ENCODE measurements at regions not wholly inside any gene's neighbourhood (a gene's known extent, or its start where the extent isn't known, plus 50 kb on each side); places are given as distances from the start of the nearest gene placed in this dataset.
"Not testable (repeated sequence)": the region's sequence is repeated elsewhere in the genome, so short reads cannot be mapped to it uniquely, and the experiment has no call there.

DNA sequence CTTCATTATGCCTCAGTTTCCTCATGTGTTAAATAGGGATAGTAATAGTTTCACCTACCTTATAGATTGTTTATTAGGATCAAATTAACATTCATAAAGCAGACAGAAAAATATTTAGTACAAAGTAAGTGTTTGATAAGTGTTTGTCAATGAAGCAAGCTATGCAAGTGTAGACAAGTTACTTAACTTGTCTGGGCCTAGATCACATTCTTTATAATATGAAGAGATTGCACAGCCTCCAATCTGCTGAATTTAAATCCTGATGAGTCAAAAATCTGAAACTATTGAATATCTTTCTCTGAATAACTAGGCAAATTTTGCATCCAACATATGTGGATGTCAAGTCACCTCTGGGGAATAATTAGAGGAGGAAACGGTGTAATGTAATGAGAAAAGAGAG, 170.5 kb downstream of the MZT1 start:
- peaks cover 0 to 4% of the 10 kb centered on the region in 2 experiments for H3K27me3 ChIP-seq (replicated peaks in 1 of 2; ENCODE audit: control insufficient read depth in 2 of 2, extremely low read depth in 1 of 2, insufficient read depth in 2 of 2, low read length in 1 of 2)
- no peak overlapping the region for H3K4me3 ChIP-seq (ENCODE audit: control insufficient read depth in 1 of 2, extremely low read depth in 1 of 2, low read length in 1 of 2)
- DNase-seq (no peak), ATAC-seq (replicated peaks in 1 of 4) (no peak)
- no CpG with 5 or more reads among the region's 1 CpG for WGBS (ENCODE audit: insufficient coverage)
- H3K36me3 ChIP-seq (ENCODE audit: control insufficient read depth in 2 of 2, extremely low read depth in 1 of 2, insufficient read depth in 1 of 2, low read length in 1 of 2), result no peaks in the 10 kb centered on the region
- H3K4me1 ChIP-seq (ENCODE audit: control insufficient read depth in 1 of 2, extremely low read depth in 1 of 2, insufficient read depth in 2 of 2, low read length in 2 of 2), result no peaks in the 10 kb centered on the region
- no peak overlapping the region for H3K4me3 Mint-ChIP-seq
- H3K27ac ChIP-seq (ENCODE audit: low read length), result no peak overlapping the region
- no peak overlapping the region for H3K27ac Mint-ChIP-seq
- no peaks in the 10 kb centered on the region for H3K4me1 Mint-ChIP-seq
- ChIA-PET CTCF (no interaction called here), POLR2A (no interaction called here)
- H3K9me3 ChIP-seq, result no peaks in the 10 kb centered on the region
- H3K36me3 Mint-ChIP-seq, result no peaks in the 10 kb centered on the region
- H3K27me3 Mint-ChIP-seq, result peaks cover 0 to 3% of the 10 kb centered on the region in 2 donors
- no peaks in the 10 kb centered on the region for H3K9me3 Mint-ChIP-seq

DNA sequence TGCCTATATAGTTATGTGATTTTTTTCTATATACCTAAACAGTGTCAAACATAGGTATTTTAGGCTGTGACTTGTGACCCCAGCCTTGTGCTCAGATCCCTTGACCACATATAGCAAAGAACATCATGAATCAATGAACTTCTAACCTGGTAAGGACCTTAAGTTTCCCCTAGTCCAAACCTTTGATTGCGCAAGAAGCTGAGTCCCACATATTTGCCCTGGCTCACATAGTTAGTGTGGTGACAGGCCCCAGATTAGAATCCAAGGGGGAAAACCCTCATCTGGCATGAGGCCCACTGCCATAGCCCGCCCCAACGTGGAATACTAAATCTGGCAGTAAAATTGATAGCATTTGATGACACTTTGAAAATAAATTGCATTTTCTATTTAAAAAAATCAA, 171.8 kb downstream of the MZT1 start:
- Histone ChIP-seq H3K4me3 (ENCODE audit: control insufficient read depth in 1 of 2, extremely low read depth in 1 of 2, low read length in 1 of 2) (no peak overlapping the region), H3K4me1 (ENCODE audit: control insufficient read depth in 1 of 2, extremely low read depth in 1 of 2, insufficient read depth in 2 of 2, low read length in 2 of 2) (no peaks in the 10 kb centered on the region), H3K9me3 (no peaks in the 10 kb centered on the region), H3K27ac (ENCODE audit: low read length) (no peak overlapping the region), H3K36me3 (ENCODE audit: control insufficient read depth in 2 of 2, extremely low read depth in 1 of 2, insufficient read depth in 1 of 2, low read length in 1 of 2) (no peaks in the 10 kb centered on the region), H3K27me3 (replicated peaks in 1 of 2; ENCODE audit: control insufficient read depth in 2 of 2, extremely low read depth in 1 of 2, insufficient read depth in 2 of 2, low read length in 1 of 2) (peaks cover 0 to 4% of the 10 kb centered on the region in 2 experiments)
- no peak overlapping the region for H3K4me3 Mint-ChIP-seq
- no peaks in the 10 kb centered on the region for H3K4me1 Mint-ChIP-seq
- ATAC-seq (replicated peaks in 1 of 4), result no peak
- H3K9me3 Mint-ChIP-seq, result no peaks in the 10 kb centered on the region
- ChIA-PET POLR2A (no interaction called here), CTCF (no interaction called here)
- no peak overlapping the region for H3K27ac Mint-ChIP-seq
- no peaks in the 10 kb centered on the region for H3K36me3 Mint-ChIP-seq
- DNase-seq, result no peak
- H3K27me3 Mint-ChIP-seq, result peaks cover 0 to 6% of the 10 kb centered on the region in 2 donors
- no CpG with 5 or more reads among the region's 3 CpGs for WGBS (ENCODE audit: insufficient coverage)

DNA sequence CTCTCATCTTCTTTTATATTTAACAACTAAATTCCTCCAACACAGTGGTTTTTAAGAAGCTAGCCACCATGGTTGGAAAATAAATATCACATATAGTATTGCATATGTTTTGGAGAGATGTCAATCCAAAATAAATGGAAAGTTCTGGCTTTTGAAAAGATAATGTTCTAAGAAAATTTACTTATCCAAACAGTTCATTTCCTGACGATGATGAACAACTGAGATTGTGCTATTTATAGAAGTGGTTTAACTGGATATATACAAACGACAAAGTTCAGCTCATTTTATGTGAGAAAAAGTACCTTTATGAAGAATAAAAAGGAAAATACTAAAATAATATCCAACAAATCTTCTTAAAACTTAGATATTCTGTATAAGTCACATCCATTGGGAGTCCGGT, 174.7 kb downstream of the MZT1 start:
- ChIA-PET POLR2A (no interaction called here), CTCF (interaction anchor here in 1 of 2 donors (0.6 kb wide), 1 partner anchor 22 kb away, joined by 3 read pairs; no protein-coding TSS in a partner anchor)
- no peaks in the 10 kb centered on the region for H3K9me3 Mint-ChIP-seq
- H3K4me3 Mint-ChIP-seq, result no peak overlapping the region
- no peak overlapping the region for H3K27ac Mint-ChIP-seq
- WGBS (ENCODE audit: insufficient coverage), result no CpG with 5 or more reads among the region's 3 CpGs
- Histone ChIP-seq H3K27ac (ENCODE audit: low read length) (no peak overlapping the region), H3K4me1 (ENCODE audit: control insufficient read depth in 1 of 2, extremely low read depth in 1 of 2, insufficient read depth in 2 of 2, low read length in 2 of 2) (no peaks in the 10 kb centered on the region), H3K36me3 (ENCODE audit: control insufficient read depth in 2 of 2, extremely low read depth in 1 of 2, insufficient read depth in 1 of 2, low read length in 1 of 2) (no peaks in the 10 kb centered on the region), H3K4me3 (ENCODE audit: control insufficient read depth in 1 of 2, extremely low read depth in 1 of 2, low read length in 1 of 2) (no peak overlapping the region), H3K9me3 (no peaks in the 10 kb centered on the region), H3K27me3 (replicated peaks in 1 of 2; ENCODE audit: control insufficient read depth in 2 of 2, extremely low read depth in 1 of 2, insufficient read depth in 2 of 2, low read length in 1 of 2) (peaks cover 0 to 4% of the 10 kb centered on the region in 2 experiments)
- ATAC-seq (replicated peaks in 1 of 4), result no peak
- no peak for DNase-seq
- H3K27me3 Mint-ChIP-seq, result peaks cover 0 to 13% of the 10 kb centered on the region in 2 donors
- no peaks in the 10 kb centered on the region for H3K4me1 Mint-ChIP-seq
- H3K36me3 Mint-ChIP-seq, result no peaks in the 10 kb centered on the region

DNA sequence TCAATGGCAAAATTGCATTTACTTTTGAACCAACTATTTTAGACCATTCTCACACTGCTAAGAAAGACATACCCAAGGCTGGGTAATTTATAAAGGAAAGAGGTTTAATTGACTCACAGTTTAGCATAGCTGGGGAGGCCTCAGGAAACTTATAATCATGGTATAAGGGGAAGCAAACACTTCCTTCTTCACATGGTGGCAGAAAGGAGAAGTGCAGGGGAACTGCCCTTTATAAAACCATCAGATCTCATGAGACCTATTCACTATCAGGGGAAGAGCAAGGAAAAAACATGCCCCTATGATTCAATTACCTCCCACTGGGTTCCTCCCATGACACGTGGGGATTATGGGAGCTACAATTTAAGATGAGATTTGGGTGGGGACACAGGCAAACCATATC, 181.5 kb downstream of the MZT1 start:
- DNase-seq; H3K36me3 ChIP-seq (ENCODE audit: control insufficient read depth in 2 of 2, extremely low read depth in 1 of 2, insufficient read depth in 1 of 2, low read length in 1 of 2); H3K4me1 ChIP-seq (ENCODE audit: control insufficient read depth in 1 of 2, extremely low read depth in 1 of 2, insufficient read depth in 2 of 2, low read length in 2 of 2); ATAC-seq (replicated peaks in 1 of 4); H3K27ac Mint-ChIP-seq; H3K4me3 Mint-ChIP-seq; H3K4me3 ChIP-seq (ENCODE audit: control insufficient read depth in 1 of 2, extremely low read depth in 1 of 2, low read length in 1 of 2); H3K36me3 Mint-ChIP-seq; CTCF ChIA-PET; POLR2A ChIA-PET; H3K27ac ChIP-seq (ENCODE audit: low read length); H3K4me1 Mint-ChIP-seq; H3K9me3 ChIP-seq; H3K9me3 Mint-ChIP-seq; H3K27me3 ChIP-seq (replicated peaks in 1 of 2; ENCODE audit: control insufficient read depth in 2 of 2, extremely low read depth in 1 of 2, insufficient read depth in 2 of 2, low read length in 1 of 2): not testable (repeated sequence)
- WGBS (ENCODE audit: insufficient coverage), result no CpG with 5 or more reads among the region's 1 CpG
- H3K27me3 Mint-ChIP-seq, result peaks cover 0 to 14% of the 10 kb centered on the region in 2 donors

DNA sequence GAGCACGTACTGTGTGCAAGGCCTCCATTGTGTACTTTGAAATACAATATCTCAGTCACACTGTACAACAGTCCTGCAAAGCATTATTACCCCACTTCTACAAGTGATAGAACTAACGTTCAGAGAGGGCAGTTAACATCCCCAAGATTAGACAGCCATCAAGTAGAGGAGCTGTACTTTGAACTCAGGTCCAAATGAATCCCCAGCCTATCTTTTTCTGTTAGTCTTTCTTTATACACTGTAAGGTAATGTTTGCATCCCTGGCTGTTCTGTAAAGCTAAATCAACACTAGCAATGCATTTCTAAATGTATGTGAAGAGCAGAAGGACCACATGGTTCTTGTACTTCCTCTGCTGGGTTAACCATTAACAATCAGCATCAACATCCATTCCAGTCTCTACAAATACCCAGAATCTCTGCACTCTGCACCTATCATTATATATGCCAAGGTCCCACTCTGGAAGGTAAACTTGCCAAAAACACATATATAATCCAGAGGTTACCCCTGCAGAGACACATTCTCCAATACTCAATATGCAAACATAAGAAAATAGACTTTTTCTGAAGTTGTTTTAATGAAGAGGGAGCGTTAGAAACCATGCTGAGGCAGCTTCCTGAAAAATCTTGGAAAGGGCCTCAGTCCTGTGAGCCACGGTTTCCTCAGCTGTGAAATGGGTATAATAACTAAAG, 182.3 kb downstream of the MZT1 start:
- Mint-ChIP-seq H3K9me3 (no peaks in the 10 kb centered on the region), H3K27me3 (peaks cover 0 to 7% of the 10 kb centered on the region in 2 donors), H3K4me1 (no peaks in the 10 kb centered on the region), H3K27ac (no peak overlapping the region), H3K4me3 (no peak overlapping the region), H3K36me3 (no peaks in the 10 kb centered on the region)
- ChIA-PET CTCF (interaction anchor here in 1 of 2 donors (0.7 kb wide), 1 partner anchor 22 kb away, joined by 3 read pairs; no protein-coding TSS in a partner anchor), POLR2A (no interaction called here)
- Histone ChIP-seq H3K27me3 (replicated peaks in 1 of 2; ENCODE audit: control insufficient read depth in 2 of 2, extremely low read depth in 1 of 2, insufficient read depth in 2 of 2, low read length in 1 of 2) (no peaks in the 10 kb centered on the region), H3K36me3 (ENCODE audit: control insufficient read depth in 2 of 2, extremely low read depth in 1 of 2, insufficient read depth in 1 of 2, low read length in 1 of 2) (no peaks in the 10 kb centered on the region), H3K4me1 (ENCODE audit: control insufficient read depth in 1 of 2, extremely low read depth in 1 of 2, insufficient read depth in 2 of 2, low read length in 2 of 2) (no peaks in the 10 kb centered on the region), H3K9me3 (no peaks in the 10 kb centered on the region), H3K27ac (ENCODE audit: low read length) (no peak overlapping the region), H3K4me3 (ENCODE audit: control insufficient read depth in 1 of 2, extremely low read depth in 1 of 2, low read length in 1 of 2) (no peak overlapping the region)
- DNase-seq (no peak), ATAC-seq (replicated peaks in 1 of 4) (no peak)
- WGBS (ENCODE audit: insufficient coverage), result 50% methylated on average over 1 of the region's 4 CpGs

DNA sequence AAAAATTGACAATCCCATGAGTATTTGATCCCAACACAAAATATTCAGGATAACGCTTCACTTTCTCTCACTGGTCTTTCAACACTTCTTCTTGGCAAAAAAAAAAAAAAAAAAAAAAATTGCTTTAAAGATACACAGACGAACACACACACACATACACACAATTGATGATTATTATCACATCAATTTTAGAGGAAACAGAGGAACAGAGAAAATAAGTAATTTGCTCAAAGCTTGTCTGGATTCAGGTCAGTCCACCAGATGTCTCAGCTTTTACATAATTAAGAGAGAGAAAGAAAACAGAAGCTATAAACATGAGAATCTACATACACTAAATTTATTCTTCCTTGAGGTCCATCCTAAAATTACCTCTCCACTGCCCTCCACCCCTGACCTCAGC, 183.4 kb downstream of the MZT1 start:
- Histone ChIP-seq H3K9me3 (no peaks in the 10 kb centered on the region), H3K36me3 (ENCODE audit: control insufficient read depth in 2 of 2, extremely low read depth in 1 of 2, insufficient read depth in 1 of 2, low read length in 1 of 2) (no peaks in the 10 kb centered on the region), H3K27ac (ENCODE audit: low read length) (no peak overlapping the region), H3K4me1 (ENCODE audit: control insufficient read depth in 1 of 2, extremely low read depth in 1 of 2, insufficient read depth in 2 of 2, low read length in 2 of 2) (no peaks in the 10 kb centered on the region), H3K4me3 (ENCODE audit: control insufficient read depth in 1 of 2, extremely low read depth in 1 of 2, low read length in 1 of 2) (no peak overlapping the region), H3K27me3 (replicated peaks in 1 of 2; ENCODE audit: control insufficient read depth in 2 of 2, extremely low read depth in 1 of 2, insufficient read depth in 2 of 2, low read length in 1 of 2) (no peaks in the 10 kb centered on the region)
- peaks cover 0 to 7% of the 10 kb centered on the region in 2 donors for H3K27me3 Mint-ChIP-seq
- H3K4me3 Mint-ChIP-seq, result no peak overlapping the region
- no CpG with 5 or more reads among the region's 2 CpGs for WGBS (ENCODE audit: insufficient coverage)
- ChIA-PET CTCF (no interaction called here), POLR2A (no interaction called here)
- H3K27ac Mint-ChIP-seq, result no peak overlapping the region
- H3K9me3 Mint-ChIP-seq, result no peaks in the 10 kb centered on the region
- ATAC-seq (replicated peaks in 1 of 4), result no peak
- no peaks in the 10 kb centered on the region for H3K36me3 Mint-ChIP-seq
- DNase-seq, result no peak
- H3K4me1 Mint-ChIP-seq, result no peaks in the 10 kb centered on the region

DNA sequence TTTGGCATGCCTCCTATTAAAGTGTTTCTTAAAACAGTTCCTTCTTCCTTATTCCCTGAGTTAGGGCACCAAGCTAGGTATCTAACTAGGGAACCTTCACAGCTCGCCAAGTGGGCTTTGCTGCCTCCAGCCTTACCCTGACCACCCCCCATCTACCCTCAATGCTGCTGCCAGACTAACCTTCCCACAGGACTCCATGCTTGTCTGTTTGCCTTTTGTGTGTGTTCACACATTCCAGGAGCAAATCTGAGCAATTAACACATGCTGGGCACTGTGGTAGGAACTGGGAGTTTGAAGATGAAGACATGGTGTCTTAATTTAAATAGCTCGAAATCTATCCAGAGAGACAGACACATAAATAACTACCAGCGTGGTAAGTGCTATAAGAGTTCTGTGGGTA, 185.2 kb downstream of the MZT1 start:
- Mint-ChIP-seq H3K27ac (no peak overlapping the region), H3K27me3 (peaks cover 0 to 4% of the 10 kb centered on the region in 2 donors), H3K36me3 (no peaks in the 10 kb centered on the region), H3K4me1 (no peaks in the 10 kb centered on the region), H3K9me3 (no peaks in the 10 kb centered on the region), H3K4me3 (no peak overlapping the region)
- no peak for DNase-seq
- H3K9me3 ChIP-seq, result no peaks in the 10 kb centered on the region
- no peak overlapping the region for H3K4me3 ChIP-seq (ENCODE audit: control insufficient read depth in 1 of 2, extremely low read depth in 1 of 2, low read length in 1 of 2)
- 50% methylated on average over 1 of the region's 3 CpGs for WGBS (ENCODE audit: insufficient coverage)
- H3K4me1 ChIP-seq (ENCODE audit: control insufficient read depth in 1 of 2, extremely low read depth in 1 of 2, insufficient read depth in 2 of 2, low read length in 2 of 2), result no peaks in the 10 kb centered on the region
- ChIA-PET CTCF (no interaction called here), POLR2A (interaction anchor here in 1 of 2 donors (0.6 kb wide), 1 partner anchor 11 kb away, joined by 4 read pairs; no protein-coding TSS in a partner anchor)
- H3K27ac ChIP-seq (ENCODE audit: low read length), result no peak overlapping the region
- no peaks in the 10 kb centered on the region for H3K36me3 ChIP-seq (ENCODE audit: control insufficient read depth in 2 of 2, extremely low read depth in 1 of 2, insufficient read depth in 1 of 2, low read length in 1 of 2)
- ATAC-seq (replicated peaks in 1 of 4), result no peak
- H3K27me3 ChIP-seq (replicated peaks in 1 of 2; ENCODE audit: control insufficient read depth in 2 of 2, extremely low read depth in 1 of 2, insufficient read depth in 2 of 2, low read length in 1 of 2), result no peaks in the 10 kb centered on the region
